ENCODE measurements at regions not wholly inside any gene's neighbourhood (a gene's known extent, or its start where the extent isn't known, plus 50 kb on each side); places are given as distances from the start of the nearest gene placed in this dataset.

DNA sequence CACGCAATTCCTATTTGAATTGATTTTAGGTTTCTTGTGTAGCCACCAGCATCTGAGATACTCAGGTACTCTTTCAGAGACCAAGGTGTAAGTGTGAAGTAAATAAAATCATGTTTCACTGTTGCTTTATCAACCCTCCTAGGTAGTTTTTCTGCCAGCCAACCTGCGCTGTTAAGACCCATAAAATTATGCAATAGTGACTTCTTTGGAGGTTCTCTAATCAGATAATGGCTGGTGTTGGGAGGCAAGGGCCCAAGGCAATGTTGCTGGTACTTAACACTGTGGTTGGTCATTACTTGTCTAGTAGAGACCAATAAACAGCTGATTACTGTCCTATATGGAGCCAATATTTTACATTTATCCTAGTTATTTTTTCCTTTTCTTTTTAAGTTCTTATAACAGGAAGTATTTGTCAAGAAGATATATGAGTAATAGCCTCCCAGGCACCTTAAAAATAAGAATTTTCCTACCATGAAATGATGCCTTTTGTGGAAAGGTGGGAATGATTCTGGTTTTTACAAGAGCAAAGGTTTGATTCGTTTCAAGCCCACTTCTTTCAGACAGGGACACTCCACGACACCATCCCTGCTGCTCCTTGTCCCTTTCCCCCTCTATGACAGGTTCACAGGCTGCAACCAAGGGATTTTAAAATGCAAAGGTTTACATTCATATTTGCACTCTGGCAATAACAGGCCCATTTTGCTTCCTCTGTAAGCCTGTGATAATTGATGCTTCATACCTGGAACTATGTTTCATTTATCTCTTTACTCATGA lies 259.3 kb downstream of the MEIS1 start:
- TF ChIP-seq GATA3 (IDR thresholded peaks at IDR 0.05; ENCODE audit: low read depth, low read length) (no peak), GATA2 (IDR thresholded peaks at IDR 0.05; ENCODE audit: low read depth, low read length) (no peak)

Data from SH-SY5Y (cell line).